Suprapubic skin (tissue), 4 donors: ENCODE measurements at regions not wholly inside any gene's neighbourhood (a gene's known extent, or its start where the extent isn't known, plus 50 kb on each side); places are given as distances from the start of the nearest gene placed in this dataset.

Experiments used
- DNase-seq, 2 donors: peaks; one replicate each; pipeline ENCODE4 v3.0.0-alpha.2; 2019; ENCODE audit warnings: low spot score in 2 of 2
- H3K27ac ChIP-seq: fragments of 200-600 bp; sonication (generic); one replicate; pipeline ENCODE4 v1.5.1; 2019
- H3K27me3 ChIP-seq: fragments of 200-600 bp; sonication (generic); one replicate; pipeline ENCODE4 v1.5.1; 2019
- H3K36me3 ChIP-seq: fragments of 200-600 bp; sonication (generic); one replicate; pipeline ENCODE4 v1.5.1; 2019
- H3K4me1 ChIP-seq: fragments of 200-600 bp; sonication (generic); one replicate; pipeline ENCODE4 v1.5.1; 2019
- H3K4me3 ChIP-seq: fragments of 200-600 bp; sonication (generic); one replicate; pipeline ENCODE4 v1.5.1; 2019; ENCODE audit warnings: mild to moderate bottlenecking
- H3K9me3 ChIP-seq: fragments of 200-600 bp; sonication (generic); one replicate; pipeline ENCODE4 v1.5.1; 2019
- EP300 ChIP-seq: sonication (generic); formaldehyde crosslinking; IDR thresholded peaks from one replicate; pipeline ENCODE4 v1.6.1; 2017; ENCODE audit warnings: antibody characterized with exemption
- POLR2A ChIP-seq, 2 donors: fragments of 450-650 bp; IDR thresholded peaks; one replicate each; pipeline ENCODE4 v1.6.1; 2017; ENCODE audit warnings: antibody characterized with exemption in 2 of 2, mild to moderate bottlenecking in 2 of 2, moderate library complexity in 2 of 2
- POLR2AphosphoS5 ChIP-seq, 3 donors: sonication (generic); formaldehyde crosslinking; IDR thresholded peaks; one replicate each; pipeline ENCODE4 v1.6.1; 2017; ENCODE audit warnings: antibody characterized with exemption in 3 of 3
- WGBS: methylation state at CpG from one replicate; pipeline ENCODE4 v1.1.5; 2018; 5-methylcytosine and 5-hydroxymethylcytosine counted together
- TF ChIP-seq, protein P1 (sequence below), 2 donors: fragments of 200-600 bp in 1 of 2; fragments of 450-650 bp in 1 of 2; sonication (generic) in 1 of 2; IDR thresholded peaks; one replicate each; pipeline ENCODE4 v1.5.1; 2016 to 2019; ENCODE audit warnings: antibody characterized with exemption in 2 of 2, mild to moderate bottlenecking in 1 of 2, moderate library complexity in 1 of 2

DNA sequence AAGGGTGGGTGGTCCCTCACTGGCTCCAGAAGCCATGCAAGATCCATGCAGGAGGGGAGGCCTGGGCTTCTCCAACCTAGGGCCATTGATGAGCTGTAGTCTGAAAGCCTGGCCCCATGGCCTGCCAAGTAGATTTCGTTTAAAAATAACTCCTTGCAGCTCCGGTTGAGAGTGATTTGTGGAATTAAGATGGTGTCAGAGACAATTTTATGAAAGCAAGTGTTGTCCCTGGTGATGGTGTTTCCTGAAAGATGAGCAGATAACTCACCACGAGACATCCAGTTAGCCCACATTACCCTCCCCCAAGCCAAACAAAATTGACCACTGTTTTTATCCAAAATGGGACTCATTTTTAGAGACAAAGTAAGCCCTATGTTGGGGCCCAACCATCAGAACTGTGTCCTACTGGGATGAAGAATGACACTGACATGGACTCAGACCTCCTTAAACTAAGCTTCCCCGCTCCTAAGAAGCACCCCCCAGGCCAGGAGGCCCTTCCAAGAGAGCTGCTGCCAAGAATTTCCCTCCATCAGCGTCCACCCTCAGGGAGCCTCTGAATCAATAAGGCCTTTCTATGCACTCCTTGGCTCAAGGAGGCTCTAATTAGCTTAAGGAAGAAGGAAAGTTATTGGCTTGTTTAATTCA lies 174.2 kb upstream of the NCAM1 start:
- TF ChIP-seq EP300 (no peak), POLR2AphosphoS5 (IDR thresholded peaks at IDR 0.05) (no peak), POLR2A (IDR thresholded peaks at IDR 0.05) (no peak)
- TF ChIP-seq, protein P1, sequence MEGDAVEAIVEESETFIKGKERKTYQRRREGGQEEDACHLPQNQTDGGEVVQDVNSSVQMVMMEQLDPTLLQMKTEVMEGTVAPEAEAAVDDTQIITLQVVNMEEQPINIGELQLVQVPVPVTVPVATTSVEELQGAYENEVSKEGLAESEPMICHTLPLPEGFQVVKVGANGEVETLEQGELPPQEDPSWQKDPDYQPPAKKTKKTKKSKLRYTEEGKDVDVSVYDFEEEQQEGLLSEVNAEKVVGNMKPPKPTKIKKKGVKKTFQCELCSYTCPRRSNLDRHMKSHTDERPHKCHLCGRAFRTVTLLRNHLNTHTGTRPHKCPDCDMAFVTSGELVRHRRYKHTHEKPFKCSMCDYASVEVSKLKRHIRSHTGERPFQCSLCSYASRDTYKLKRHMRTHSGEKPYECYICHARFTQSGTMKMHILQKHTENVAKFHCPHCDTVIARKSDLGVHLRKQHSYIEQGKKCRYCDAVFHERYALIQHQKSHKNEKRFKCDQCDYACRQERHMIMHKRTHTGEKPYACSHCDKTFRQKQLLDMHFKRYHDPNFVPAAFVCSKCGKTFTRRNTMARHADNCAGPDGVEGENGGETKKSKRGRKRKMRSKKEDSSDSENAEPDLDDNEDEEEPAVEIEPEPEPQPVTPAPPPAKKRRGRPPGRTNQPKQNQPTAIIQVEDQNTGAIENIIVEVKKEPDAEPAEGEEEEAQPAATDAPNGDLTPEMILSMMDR (IDR thresholded peaks at IDR 0.05) = no peak
- no peak overlapping the region for H3K4me3 ChIP-seq
- DNase-seq = no peak
- no peaks in the 10 kb centered on the region for H3K36me3 ChIP-seq
- WGBS = 64% methylated on average over 5 of the region's 5 CpGs
- H3K9me3 ChIP-seq = no peaks in the 10 kb centered on the region
- no peak overlapping the region for H3K27ac ChIP-seq
- H3K4me1 ChIP-seq = peaks cover 20% of the 10 kb centered on the region
- H3K27me3 ChIP-seq = peaks cover 5% of the 10 kb centered on the region

GRCh38 chr11:112789481-112789880 lies 171.7 kb upstream of the NCAM1 start:
- 68% methylated on average over 3 of the region's 3 CpGs for WGBS
- TF ChIP-seq POLR2AphosphoS5 (IDR thresholded peaks at IDR 0.05) = no peak
- no peak for TF ChIP-seq POLR2A (IDR thresholded peaks at IDR 0.05)
- TF ChIP-seq, protein P1 (IDR thresholded peaks at IDR 0.05) = no peak
- TF ChIP-seq EP300 = no peak
- Histone ChIP-seq H3K9me3 (no peaks in the 10 kb centered on the region), H3K27me3 (no peaks in the 10 kb centered on the region), H3K4me1 (peaks cover 13% of the 10 kb centered on the region), H3K4me3 (no peak overlapping the region), H3K27ac (no peak overlapping the region), H3K36me3 (no peaks in the 10 kb centered on the region)
- DNase-seq = no peak

- no peaks in the 10 kb centered on the region for H3K36me3 ChIP-seq
- no peak overlapping the region for H3K27ac ChIP-seq
- H3K4me1 ChIP-seq = peaks cover 5% of the 10 kb centered on the region
- TF ChIP-seq, protein P1 (IDR thresholded peaks at IDR 0.05) = no peak
- TF ChIP-seq POLR2A (IDR thresholded peaks at IDR 0.05) (no peak), EP300 (no peak)
- 89% methylated on average over 3 of the region's 3 CpGs for WGBS
- H3K9me3 ChIP-seq = no peaks in the 10 kb centered on the region
- no peaks in the 10 kb centered on the region for H3K27me3 ChIP-seq
- no peak for DNase-seq
- no peak overlapping the region for H3K4me3 ChIP-seq
These were observed 170.9 kb upstream of the NCAM1 start for GRCh38 chr11:112790286-112790685.

DNA sequence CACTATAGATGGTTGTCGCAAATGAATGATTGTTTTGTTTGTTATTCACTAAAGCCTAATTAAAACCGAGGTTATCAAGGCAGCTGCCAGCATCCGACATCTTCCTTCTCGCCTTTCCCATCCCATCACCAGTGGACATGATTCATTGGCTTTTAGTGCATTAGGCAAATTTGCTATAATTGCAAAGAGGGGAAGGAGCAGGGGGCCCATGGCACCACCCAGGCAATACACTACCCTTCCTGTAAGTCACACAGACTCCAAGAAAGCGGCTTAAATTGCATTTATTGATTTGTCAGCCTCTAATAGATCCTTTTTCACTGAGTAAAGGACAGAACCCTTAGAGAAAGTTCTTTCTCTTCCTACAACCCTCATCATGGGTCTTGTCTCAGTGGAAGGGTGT lies 169.2 kb upstream of the NCAM1 start:
- TF ChIP-seq POLR2A (IDR thresholded peaks at IDR 0.05) (no peak), POLR2AphosphoS5 (IDR thresholded peaks at IDR 0.05) (no peak), EP300 (no peak)
- TF ChIP-seq, protein P1 (IDR thresholded peaks at IDR 0.05) = no peak
- H3K9me3 ChIP-seq = no peaks in the 10 kb centered on the region
- H3K4me3 ChIP-seq = no peak overlapping the region
- H3K4me1 ChIP-seq = no peaks in the 10 kb centered on the region
- H3K27ac ChIP-seq = no peak overlapping the region
- 97% methylated on average over 5 of the region's 5 CpGs for WGBS
- H3K36me3 ChIP-seq = no peaks in the 10 kb centered on the region
- no peaks in the 10 kb centered on the region for H3K27me3 ChIP-seq
- DNase-seq = no peak

DNA sequence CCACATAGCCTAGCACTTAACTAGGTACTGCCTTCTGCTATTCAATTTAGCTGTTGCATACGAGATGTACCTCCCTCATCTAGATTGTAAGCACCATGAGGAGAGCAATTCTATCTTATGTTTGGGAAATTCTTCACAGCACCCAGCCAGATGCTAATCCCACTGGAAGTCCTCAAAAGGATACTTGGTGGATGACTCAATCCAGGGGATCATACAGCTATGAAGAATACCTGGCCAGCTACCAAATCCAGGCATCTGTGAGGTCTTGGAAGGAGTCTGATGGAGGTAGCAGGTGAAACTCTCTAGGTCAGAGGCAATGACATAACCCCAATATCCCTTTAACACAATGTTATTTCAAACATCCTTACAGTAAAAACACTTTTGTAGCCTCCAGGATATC lies 167.8 kb upstream of the NCAM1 start:
- H3K27ac ChIP-seq = no peak overlapping the region
- TF ChIP-seq, protein P1 (IDR thresholded peaks at IDR 0.05) = no peak
- TF ChIP-seq POLR2A (IDR thresholded peaks at IDR 0.05) (no peak), POLR2AphosphoS5 (IDR thresholded peaks at IDR 0.05) (no peak), EP300 (no peak)
- 100% methylated on average over 1 of the region's 1 CpG for WGBS

More for the DNA sequence above, 167.8 kb upstream of the NCAM1 start:
- H3K4me1 ChIP-seq = no peaks in the 10 kb centered on the region
- no peak for DNase-seq
- H3K36me3 ChIP-seq = no peaks in the 10 kb centered on the region
- H3K9me3 ChIP-seq = no peaks in the 10 kb centered on the region
- H3K27me3 ChIP-seq = no peaks in the 10 kb centered on the region
- no peak overlapping the region for H3K4me3 ChIP-seq
